ENCODE measurements at regions not wholly inside any gene's neighbourhood (a gene's known extent, or its start where the extent isn't known, plus 50 kb on each side); places are given as distances from the start of the nearest gene placed in this dataset.

DNA sequence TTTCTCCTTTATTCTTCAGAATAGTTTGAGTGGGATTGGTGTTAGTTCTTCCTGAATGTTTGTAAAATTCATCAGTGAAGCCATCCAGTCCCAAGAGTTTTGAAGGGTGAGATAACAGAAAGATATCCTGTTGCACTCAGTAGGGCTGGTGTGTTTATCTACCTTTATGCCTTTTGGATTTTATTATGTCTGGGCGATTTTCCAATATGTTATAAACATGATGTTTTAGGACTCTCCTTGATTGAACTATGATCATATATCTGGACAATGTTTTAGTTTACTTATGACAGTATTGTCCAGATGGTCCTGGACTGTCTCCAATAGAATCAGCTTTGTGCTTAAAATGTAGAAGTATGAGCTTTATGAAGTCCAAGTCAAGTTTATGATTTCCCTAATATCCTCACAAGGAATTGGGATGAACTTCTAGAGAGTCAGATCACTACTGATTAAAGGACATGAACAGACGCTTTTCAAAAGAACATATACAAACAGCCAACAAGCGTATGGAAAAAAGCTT, 77.6 kb upstream of the ITM2A start:
- no peaks in the 10 kb centered on the region for H3K4me1 ChIP-seq (ENCODE audit: insufficient read depth)
- WGBS: 35% methylated on average over 3 of the region's 3 CpGs
- no peak for DNase-seq (ENCODE audit: extremely low spot score)
- H3K4me3 ChIP-seq (ENCODE audit: low read depth, low read length): no peak overlapping the region
- no peaks in the 10 kb centered on the region for H3K36me3 ChIP-seq (ENCODE audit: insufficient read depth)
- H3K27ac ChIP-seq (ENCODE audit: low read depth): no peak overlapping the region

DNA sequence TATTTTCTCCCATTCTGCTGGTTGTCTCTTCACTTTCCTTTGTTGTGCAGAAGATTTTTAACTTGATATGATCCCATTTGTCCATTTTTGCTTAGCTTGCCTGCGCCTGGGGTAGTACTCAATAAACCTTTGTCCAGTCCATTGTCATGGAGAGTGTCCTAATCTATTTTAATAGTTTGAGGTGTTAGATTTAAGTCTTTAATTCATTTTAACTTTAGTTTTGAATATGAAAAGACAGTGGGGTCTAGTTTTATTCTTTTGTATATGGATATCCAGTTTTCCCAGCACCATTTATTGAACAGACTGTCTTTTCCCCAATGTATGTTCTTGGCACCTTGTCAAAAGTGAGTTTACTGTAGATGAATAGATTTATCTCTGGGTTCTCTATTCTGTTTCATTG, 76.0 kb upstream of the ITM2A start:
- Histone ChIP-seq H3K4me3 (ENCODE audit: low read depth, low read length) (no peak overlapping the region), H3K4me1 (ENCODE audit: insufficient read depth) (no peaks in the 10 kb centered on the region), H3K36me3 (ENCODE audit: insufficient read depth) (no peaks in the 10 kb centered on the region), H3K27ac (ENCODE audit: low read depth) (no peak overlapping the region)
- DNase-seq (ENCODE audit: extremely low spot score): no peak
- 97% methylated on average over 1 of the region's 1 CpG for WGBS

DNA sequence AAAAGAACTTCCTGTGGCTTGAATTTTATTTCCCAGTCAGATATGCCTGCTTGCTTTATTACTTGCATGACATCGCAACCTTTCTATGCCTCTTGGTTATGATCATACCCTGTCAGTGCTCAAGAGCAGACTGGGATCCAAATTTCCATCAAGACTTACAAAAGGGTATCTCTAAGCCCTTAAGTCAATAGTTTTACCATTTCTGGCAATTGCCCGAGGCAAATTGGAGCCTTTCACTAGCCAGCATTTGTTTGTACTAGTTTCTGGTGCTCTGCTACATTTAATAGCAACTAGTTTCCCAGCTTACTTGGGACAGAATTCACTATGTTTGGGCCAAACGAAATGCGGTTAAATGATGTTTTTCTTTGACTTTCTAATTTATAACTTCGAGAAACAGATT, 73.2 kb upstream of the ITM2A start:
- 85% methylated on average over 5 of the region's 5 CpGs for WGBS
- Histone ChIP-seq H3K4me3 (ENCODE audit: low read depth, low read length) (no peak overlapping the region), H3K36me3 (ENCODE audit: insufficient read depth) (no peaks in the 10 kb centered on the region), H3K27ac (ENCODE audit: low read depth) (no peak overlapping the region), H3K4me1 (ENCODE audit: insufficient read depth) (no peaks in the 10 kb centered on the region)
- no peak for DNase-seq (ENCODE audit: extremely low spot score)

All from urinary bladder (tissue), 3 donors.